ENCODE measurements at regions not wholly inside any gene's neighbourhood (a gene's known extent, or its start where the extent isn't known, plus 50 kb on each side); places are given as distances from the start of the nearest gene placed in this dataset.

DNA sequence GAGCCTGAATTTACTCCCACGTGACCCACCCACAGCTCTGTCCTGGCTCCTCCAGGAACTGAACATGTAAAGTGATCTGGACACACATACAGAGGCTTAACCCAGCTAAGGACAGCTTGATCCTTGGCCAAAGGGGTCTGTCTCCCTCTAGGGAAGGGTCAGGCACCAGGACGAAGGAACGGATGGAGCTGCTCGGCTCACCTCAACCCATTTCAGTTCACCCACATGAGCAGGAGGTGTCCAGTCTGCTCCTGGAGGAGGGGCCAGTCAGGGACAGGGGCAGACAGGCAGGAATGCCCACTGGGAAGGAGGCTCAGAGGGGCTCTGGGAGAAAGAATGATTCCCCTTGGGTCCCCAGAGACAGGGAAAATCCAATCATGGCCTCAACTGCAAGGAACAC lies 567.2 kb downstream of the PTPRU start:
- ATAC-seq (no peak), FAIRE-seq (no peak), DNase-seq (ENCODE audit: low read depth in 1 of 2, low spot score in 1 of 2) (no peak)
- Histone ChIP-seq H3K4me3 (no peak overlapping the region), H3K4me1 (no peaks in the 10 kb centered on the region), H3K27ac (no peak overlapping the region), H3K4me2 (no peak overlapping the region), H3K9me3 (no peaks in the 10 kb centered on the region)
- TF ChIP-seq, protein P1, sequence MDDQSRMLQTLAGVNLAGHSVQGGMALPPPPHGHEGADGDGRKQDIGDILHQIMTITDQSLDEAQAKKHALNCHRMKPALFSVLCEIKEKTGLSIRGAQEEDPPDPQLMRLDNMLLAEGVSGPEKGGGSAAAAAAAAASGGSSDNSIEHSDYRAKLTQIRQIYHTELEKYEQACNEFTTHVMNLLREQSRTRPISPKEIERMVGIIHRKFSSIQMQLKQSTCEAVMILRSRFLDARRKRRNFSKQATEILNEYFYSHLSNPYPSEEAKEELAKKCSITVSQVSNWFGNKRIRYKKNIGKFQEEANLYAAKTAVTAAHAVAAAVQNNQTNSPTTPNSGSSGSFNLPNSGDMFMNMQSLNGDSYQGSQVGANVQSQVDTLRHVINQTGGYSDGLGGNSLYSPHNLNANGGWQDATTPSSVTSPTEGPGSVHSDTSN (IDR thresholded peaks at IDR 0.05): no peak
- no peak for TF ChIP-seq RFX5 (IDR thresholded peaks at IDR 0.05)
- TF ChIP-seq, protein P2, sequence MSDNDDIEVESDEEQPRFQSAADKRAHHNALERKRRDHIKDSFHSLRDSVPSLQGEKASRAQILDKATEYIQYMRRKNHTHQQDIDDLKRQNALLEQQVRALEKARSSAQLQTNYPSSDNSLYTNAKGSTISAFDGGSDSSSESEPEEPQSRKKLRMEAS (IDR thresholded peaks at IDR 0.05): no peak
- TF ChIP-seq GATA3 (IDR thresholded peaks at IDR 0.05; ENCODE audit: borderline replicate concordance): no peak
- TF ChIP-seq ESRRA (IDR thresholded peaks at IDR 0.05; ENCODE audit: borderline replicate concordance, low read length): no peak
- no peak for TF ChIP-seq FOSL2 (IDR thresholded peaks at IDR 0.05)
- no peak for TF ChIP-seq FOSL2 (CRISPR knock-in tag; IDR thresholded peaks at IDR 0.05)
- TF ChIP-seq BHLHE40 (IDR thresholded peaks at IDR 0.05; ENCODE audit: low read depth, low read length): no peak
- no peak for TF ChIP-seq RNF2 (IDR thresholded peaks at IDR 0.05; ENCODE audit: borderline replicate concordance, low read depth)
- TF ChIP-seq EHMT2 (IDR thresholded peaks at IDR 0.05; ENCODE audit: low read depth): no peak
- no peak for TF ChIP-seq CBX8 (IDR thresholded peaks at IDR 0.05)
- no peak for TF ChIP-seq TP53 (CRISPR knock-in tag; IDR thresholded peaks at IDR 0.05)
- no peak for TF ChIP-seq MAFK (IDR thresholded peaks at IDR 0.05; ENCODE audit: partially characterized antibody)
- TF ChIP-seq, protein P3, sequence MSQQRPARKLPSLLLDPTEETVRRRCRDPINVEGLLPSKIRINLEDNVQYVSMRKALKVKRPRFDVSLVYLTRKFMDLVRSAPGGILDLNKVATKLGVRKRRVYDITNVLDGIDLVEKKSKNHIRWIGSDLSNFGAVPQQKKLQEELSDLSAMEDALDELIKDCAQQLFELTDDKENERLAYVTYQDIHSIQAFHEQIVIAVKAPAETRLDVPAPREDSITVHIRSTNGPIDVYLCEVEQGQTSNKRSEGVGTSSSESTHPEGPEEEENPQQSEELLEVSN (IDR thresholded peaks at IDR 0.05; ENCODE audit: borderline replicate concordance, low read depth): no peak
- TF ChIP-seq FOSB (CRISPR knock-in tag; IDR thresholded peaks at IDR 0.05): no peak
- TF ChIP-seq JUN (IDR thresholded peaks at IDR 0.05): no peak
- TF ChIP-seq HOXB5 (CRISPR knock-in tag; IDR thresholded peaks at IDR 0.05): no peak
- no peak for TF ChIP-seq ZSCAN20 (CRISPR knock-in tag; IDR thresholded peaks at IDR 0.05)
- ChIA-PET CTCF (no interaction called here), POLR2A (no interaction called here)
- WGBS (ENCODE audit: missing lambda C conversion rate): 87% methylated on average over 4 of the region's 4 CpGs

DNA sequence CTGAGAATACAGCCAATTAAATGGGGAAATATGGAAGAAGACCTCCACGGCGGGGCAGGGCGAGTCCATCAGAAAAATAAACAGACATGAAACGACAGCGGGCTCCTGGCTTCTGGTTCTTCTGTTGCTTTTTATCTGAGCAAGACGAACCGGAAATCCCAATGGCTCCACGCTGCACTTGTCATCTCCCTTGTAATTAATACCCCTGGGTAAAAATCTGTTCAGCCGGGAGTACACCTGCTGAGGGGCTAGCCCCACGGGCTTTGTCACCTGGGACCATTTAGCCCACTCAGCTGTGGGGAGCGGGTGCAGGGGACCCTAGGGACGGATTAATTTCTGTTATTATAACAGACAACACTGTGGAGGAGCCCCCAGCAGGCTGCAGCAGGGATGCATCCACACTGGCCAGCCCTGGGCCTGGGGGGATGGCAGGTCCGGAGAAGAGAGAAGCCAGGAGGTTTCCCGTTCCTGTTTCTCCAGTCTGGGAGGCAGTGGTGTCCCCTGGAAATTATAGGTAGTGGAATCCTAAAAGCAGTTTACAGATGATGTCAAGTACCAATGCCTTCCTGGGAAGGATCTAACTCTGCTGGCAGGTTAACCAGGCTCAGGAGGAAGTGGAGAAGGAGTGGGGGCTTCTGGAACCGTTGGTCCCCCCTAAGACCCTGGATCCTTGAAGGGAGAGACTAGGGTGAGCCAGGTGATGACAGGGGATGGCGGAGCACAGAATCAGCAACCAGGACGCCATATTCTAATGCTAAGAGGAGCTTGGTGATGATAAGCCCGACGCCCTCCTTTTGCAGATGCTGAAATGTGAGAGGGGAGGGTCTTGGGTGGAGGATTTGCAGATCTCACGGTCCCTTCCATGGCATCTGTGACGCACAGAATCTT lies 566.1 kb downstream of the PTPRU start:
- Histone ChIP-seq H3K4me1 (no peaks in the 10 kb centered on the region), H3K27ac (no peak overlapping the region), H3K4me2 (no peak overlapping the region), H3K9me3 (no peaks in the 10 kb centered on the region), H3K4me3 (no peak overlapping the region)
- 50% methylated on average over 19 of the region's 21 CpGs for WGBS (ENCODE audit: missing lambda C conversion rate)
- no peak for TF ChIP-seq CEBPB (IDR thresholded peaks at IDR 0.05)
- no peak for TF ChIP-seq CHD4 (IDR thresholded peaks at IDR 0.05; ENCODE audit: borderline replicate concordance)
- TF ChIP-seq, protein P1 (IDR thresholded peaks at IDR 0.05): no peak
- TF ChIP-seq, protein P4, sequence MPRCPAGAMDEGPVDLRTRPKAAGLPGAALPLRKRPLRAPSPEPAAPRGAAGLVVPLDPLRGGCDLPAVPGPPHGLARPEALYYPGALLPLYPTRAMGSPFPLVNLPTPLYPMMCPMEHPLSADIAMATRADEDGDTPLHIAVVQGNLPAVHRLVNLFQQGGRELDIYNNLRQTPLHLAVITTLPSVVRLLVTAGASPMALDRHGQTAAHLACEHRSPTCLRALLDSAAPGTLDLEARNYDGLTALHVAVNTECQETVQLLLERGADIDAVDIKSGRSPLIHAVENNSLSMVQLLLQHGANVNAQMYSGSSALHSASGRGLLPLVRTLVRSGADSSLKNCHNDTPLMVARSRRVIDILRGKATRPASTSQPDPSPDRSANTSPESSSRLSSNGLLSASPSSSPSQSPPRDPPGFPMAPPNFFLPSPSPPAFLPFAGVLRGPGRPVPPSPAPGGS (IDR thresholded peaks at IDR 0.05): no peak
- TF ChIP-seq ZNF302 (CRISPR knock-in tag; IDR thresholded peaks at IDR 0.05): no peak
- TF ChIP-seq RAD21 (conservative IDR thresholded peaks at IDR 0.05 in 1 of 2, IDR thresholded peaks at IDR 0.05 in 1 of 2): no peak
- no peak for TF ChIP-seq FOSB (CRISPR knock-in tag; IDR thresholded peaks at IDR 0.05)
- no peak for TF ChIP-seq POLR2A (IDR thresholded peaks at IDR 0.05; ENCODE audit: low read length)
- TF ChIP-seq, protein P5, sequence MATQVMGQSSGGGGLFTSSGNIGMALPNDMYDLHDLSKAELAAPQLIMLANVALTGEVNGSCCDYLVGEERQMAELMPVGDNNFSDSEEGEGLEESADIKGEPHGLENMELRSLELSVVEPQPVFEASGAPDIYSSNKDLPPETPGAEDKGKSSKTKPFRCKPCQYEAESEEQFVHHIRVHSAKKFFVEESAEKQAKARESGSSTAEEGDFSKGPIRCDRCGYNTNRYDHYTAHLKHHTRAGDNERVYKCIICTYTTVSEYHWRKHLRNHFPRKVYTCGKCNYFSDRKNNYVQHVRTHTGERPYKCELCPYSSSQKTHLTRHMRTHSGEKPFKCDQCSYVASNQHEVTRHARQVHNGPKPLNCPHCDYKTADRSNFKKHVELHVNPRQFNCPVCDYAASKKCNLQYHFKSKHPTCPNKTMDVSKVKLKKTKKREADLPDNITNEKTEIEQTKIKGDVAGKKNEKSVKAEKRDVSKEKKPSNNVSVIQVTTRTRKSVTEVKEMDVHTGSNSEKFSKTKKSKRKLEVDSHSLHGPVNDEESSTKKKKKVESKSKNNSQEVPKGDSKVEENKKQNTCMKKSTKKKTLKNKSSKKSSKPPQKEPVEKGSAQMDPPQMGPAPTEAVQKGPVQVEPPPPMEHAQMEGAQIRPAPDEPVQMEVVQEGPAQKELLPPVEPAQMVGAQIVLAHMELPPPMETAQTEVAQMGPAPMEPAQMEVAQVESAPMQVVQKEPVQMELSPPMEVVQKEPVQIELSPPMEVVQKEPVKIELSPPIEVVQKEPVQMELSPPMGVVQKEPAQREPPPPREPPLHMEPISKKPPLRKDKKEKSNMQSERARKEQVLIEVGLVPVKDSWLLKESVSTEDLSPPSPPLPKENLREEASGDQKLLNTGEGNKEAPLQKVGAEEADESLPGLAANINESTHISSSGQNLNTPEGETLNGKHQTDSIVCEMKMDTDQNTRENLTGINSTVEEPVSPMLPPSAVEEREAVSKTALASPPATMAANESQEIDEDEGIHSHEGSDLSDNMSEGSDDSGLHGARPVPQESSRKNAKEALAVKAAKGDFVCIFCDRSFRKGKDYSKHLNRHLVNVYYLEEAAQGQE (IDR thresholded peaks at IDR 0.05): no peak
- no peak for TF ChIP-seq KDM1A (IDR thresholded peaks at IDR 0.05; ENCODE audit: low read depth)
- TF ChIP-seq EP300 (IDR thresholded peaks at IDR 0.05): no peak
- FAIRE-seq (no peak), DNase-seq (ENCODE audit: low read depth in 1 of 2, low spot score in 1 of 2) (no peak), ATAC-seq (no peak)
- CTCF ChIA-PET: no interaction called here
- POLR2A ChIA-PET: no interaction called here
